CD14-positive monocyte (primary cell): ENCODE measurements at regions not wholly inside any gene's neighbourhood (a gene's known extent, or its start where the extent isn't known, plus 50 kb on each side); places are given as distances from the start of the nearest gene placed in this dataset.

ENCODE experiments used
- DNase-seq, 3 donors: peaks; one replicate each; pipeline ENCODE4 v3.0.0-alpha.2; 2011 to 2022
- H2AFZ ChIP-seq: 2 replicates; pipeline ENCODE4 v1.6.0; 2012; ENCODE audit warnings: mild to moderate bottlenecking, low read depth, low read length, inconsistent platforms; ENCODE audit not compliant: insufficient read depth, poor library complexity, severe bottlenecking
- H3K27ac ChIP-seq, 2 donors: 1 replicate in 1 of 2; 2 replicates in 1 of 2; pipeline ENCODE4 v1.5.1; 2012 to 2013; ENCODE audit warnings: low read length in 2 of 2, control low read depth in 1 of 2, inconsistent platforms in 1 of 2, low read depth in 1 of 2, mild to moderate bottlenecking in 1 of 2
- H3K27me3 ChIP-seq, 2 donors: one replicate each; pipeline versions ENCODE4 v1.6.0 to v1.6.1; 2011 to 2013; ENCODE audit warnings: low read length in 2 of 2; ENCODE audit not compliant: control insufficient read depth in 2 of 2, insufficient read depth in 2 of 2
- H3K36me3 ChIP-seq, 2 donors: replicated peaks in 1 of 2; 1 replicate in 1 of 2; 2 replicates in 1 of 2; pipeline versions ENCODE4 v1.5.1 to v1.6.1; 2012 to 2013; ENCODE audit warnings: low read length in 2 of 2, control low read depth in 1 of 2, inconsistent platforms in 1 of 2, mild to moderate bottlenecking in 1 of 2; ENCODE audit not compliant: insufficient read depth in 2 of 2, control insufficient read depth in 1 of 2
- H3K4me1 ChIP-seq, 2 donors: 1 replicate in 1 of 2; 2 replicates in 1 of 2; pipeline versions ENCODE4 v1.5.1 to v1.6.1; 2012 to 2013; ENCODE audit warnings: low read length in 2 of 2, control low read depth in 1 of 2, inconsistent platforms in 1 of 2, mild to moderate bottlenecking in 1 of 2, moderate library complexity in 1 of 2; ENCODE audit not compliant: insufficient read depth in 2 of 2, control insufficient read depth in 1 of 2
- H3K4me2 ChIP-seq: replicated peaks from 2 replicates; pipeline ENCODE3; 2012; ENCODE audit warnings: low read length, moderate library complexity, mild to moderate bottlenecking; ENCODE audit not compliant: poor library complexity, severe bottlenecking; ENCODE audit errors: extremely low read depth
- H3K4me3 ChIP-seq, 3 experiments: fragments of 200-600 bp in 1 of 3; sonication (generic) in 1 of 3; replicated peaks in 1 of 3; 1 replicate in 2 of 3; 2 replicates in 1 of 3; pipeline ENCODE4 v1.5.1; 2011 to 2013; ENCODE audit warnings: low read length in 3 of 3, mild to moderate bottlenecking in 3 of 3, control low read depth in 2 of 3, low read depth in 2 of 3, inconsistent platforms in 1 of 3, moderate library complexity in 1 of 3
- H3K79me2 ChIP-seq: 2 replicates; pipeline ENCODE4 v1.6.0; 2012; ENCODE audit warnings: mild to moderate bottlenecking, control low read depth, inconsistent platforms, low read length, moderate library complexity; ENCODE audit not compliant: insufficient read depth
- H3K9ac ChIP-seq: 2 replicates; pipeline ENCODE4 v1.6.0; 2017; ENCODE audit warnings: low read length, mild to moderate bottlenecking; ENCODE audit not compliant: insufficient read depth, poor library complexity, severe bottlenecking
- H3K9me3 ChIP-seq, 2 donors: replicated peaks in 1 of 2; 1 replicate in 1 of 2; 2 replicates in 1 of 2; pipeline versions ENCODE4 v1.5.1 to v1.6.1; 2012 to 2013; ENCODE audit warnings: low read length in 2 of 2, control low read depth in 1 of 2; ENCODE audit not compliant: control insufficient read depth in 1 of 2, insufficient read depth in 1 of 2
- H4K20me1 ChIP-seq: 2 replicates; pipeline ENCODE4 v1.6.0; 2012; ENCODE audit warnings: mild to moderate bottlenecking, low read length, control low read depth, moderate library complexity; ENCODE audit not compliant: insufficient read depth
- H3K27ac Mint-ChIP-seq, 7 donors: one replicate each; pipeline ENCODE4 v1.8.0; 2020; ENCODE audit warnings: mild to moderate bottlenecking in 7 of 7, mixed read lengths in 7 of 7, moderate library complexity in 6 of 7, inconsistent platforms in 2 of 7
- H3K27me3 Mint-ChIP-seq, 3 donors: one replicate each; pipeline ENCODE4 v1.8.0; 2021 to 2022; ENCODE audit warnings: low read depth in 3 of 3, mild to moderate bottlenecking in 3 of 3, mixed read lengths in 3 of 3, moderate library complexity in 3 of 3, inconsistent platforms in 1 of 3
- H3K36me3 Mint-ChIP-seq, 2 donors: one replicate each; pipeline ENCODE4 v1.8.0; 2020; ENCODE audit warnings: mixed read lengths in 2 of 2, inconsistent platforms in 1 of 2, mild to moderate bottlenecking in 1 of 2
- H3K4me1 Mint-ChIP-seq: one replicate; pipeline ENCODE4 v1.8.0; 2020; ENCODE audit warnings: mild to moderate bottlenecking, mixed read lengths
- H3K4me3 Mint-ChIP-seq, 2 donors: one replicate each; pipeline ENCODE4 v1.8.0; 2020; ENCODE audit warnings: mild to moderate bottlenecking in 2 of 2, mixed read lengths in 2 of 2, moderate library complexity in 1 of 2
- H3K9me3 Mint-ChIP-seq, 7 donors: one replicate each; pipeline ENCODE4 v1.8.0; 2020 to 2022; ENCODE audit warnings: mixed read lengths in 7 of 7, mild to moderate bottlenecking in 6 of 7, moderate library complexity in 6 of 7, inconsistent platforms in 2 of 7
- CTCF ChIP-seq: fragments of 200-600 bp; IDR thresholded peaks from one replicate; pipeline ENCODE4 v1.8.0; 2022; ENCODE audit warnings: antibody characterized with exemption, mild to moderate bottlenecking
- WGBS: methylation state at CpG from one replicate; pipeline ENCODE4 v1.1.5; 2013; ENCODE audit warnings: missing lambda C conversion rate; ENCODE audit not compliant: insufficient coverage; 5-methylcytosine and 5-hydroxymethylcytosine counted together
- intact Hi-C, 2 donors: fragments of 100-400 bp; cut with micrococcal nuclease; formaldehyde crosslinking; loops; one replicate each; pipeline versions ENCODE4 v1.15.0 to v1.15.1; 2023

DNA sequence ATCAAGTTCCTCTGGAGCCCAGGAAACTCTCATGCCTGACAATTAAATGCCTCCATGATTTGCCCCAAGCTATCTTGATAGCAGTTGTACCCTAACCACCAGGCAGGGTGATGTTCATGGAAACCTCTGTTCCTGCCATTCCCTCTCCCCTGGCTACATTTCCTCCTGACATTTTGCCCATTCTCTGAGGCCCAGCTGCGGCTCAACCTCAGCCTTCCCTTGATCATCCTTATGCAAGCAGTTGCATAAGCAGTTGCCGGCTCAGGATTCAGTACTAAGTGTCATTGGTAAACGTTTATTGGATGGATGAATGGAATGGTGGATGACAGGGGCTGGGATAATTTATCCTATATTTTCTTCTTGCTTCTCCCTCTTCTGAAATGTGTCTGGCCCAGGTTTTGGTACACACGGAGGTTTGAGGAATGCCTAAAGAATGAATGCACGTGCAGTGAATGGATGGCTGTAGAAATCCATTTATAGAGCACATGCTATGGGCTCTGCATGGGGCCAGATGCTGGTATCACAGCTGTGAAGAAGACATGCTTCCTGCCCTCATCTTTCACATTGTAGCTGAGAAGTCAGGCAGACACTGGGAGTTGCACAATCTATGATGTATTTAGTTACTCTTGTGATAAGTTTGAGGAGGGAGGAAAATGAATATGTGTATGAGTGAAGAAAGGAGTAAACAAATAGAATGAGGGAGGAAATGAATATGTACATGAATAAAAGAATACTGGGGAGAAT is 261.8 kb downstream of the FOXD2 start:
- Histone ChIP-seq H3K4me3 (no peak overlapping the region), H3K9me3 (no peaks in the 10 kb centered on the region), H3K79me2 (no peaks in the 10 kb centered on the region), H3K27ac (no peak overlapping the region), H3K36me3 (no peaks in the 10 kb centered on the region), H3K27me3 (no peaks in the 10 kb centered on the region), H3K4me2 (no peak overlapping the region), H3K9ac (no peak overlapping the region), H3K4me1 (no peaks in the 10 kb centered on the region), H4K20me1 (no peaks in the 10 kb centered on the region), H2AFZ (no peak overlapping the region)
- Mint-ChIP-seq H3K27me3 (peaks cover 2% of the 10 kb centered on the region in 3 donors), H3K27ac (no peak overlapping the region), H3K9me3 (no peaks in the 10 kb centered on the region), H3K4me1 (peaks cover 3% of the 10 kb centered on the region), H3K4me3 (no peak overlapping the region), H3K36me3 (no peaks in the 10 kb centered on the region)
- no peak for DNase-seq
- WGBS, result no CpG with 5 or more reads among the region's 5 CpGs
- intact Hi-C loops, result no loop called here
- no peak for TF ChIP-seq CTCF

GRCh38 chr1:47701283-47701682 is 263.4 kb downstream of the FOXD2 start:
- Histone ChIP-seq H2AFZ (no peak overlapping the region), H3K4me1 (no peaks in the 10 kb centered on the region), H4K20me1 (no peaks in the 10 kb centered on the region), H3K9ac (no peak overlapping the region), H3K36me3 (no peaks in the 10 kb centered on the region), H3K4me3 (no peak overlapping the region), H3K79me2 (no peaks in the 10 kb centered on the region), H3K9me3 (no peaks in the 10 kb centered on the region), H3K27me3 (peaks cover 7 to 10% of the 10 kb centered on the region in 2 donors), H3K4me2 (no peak overlapping the region), H3K27ac (no peak overlapping the region)
- Mint-ChIP-seq H3K4me1 (peaks cover 3% of the 10 kb centered on the region), H3K27me3 (peaks cover 11 to 17% (median 12%) of the 10 kb centered on the region in 3 donors), H3K4me3 (no peak overlapping the region), H3K9me3 (no peaks in the 10 kb centered on the region), H3K36me3 (no peaks in the 10 kb centered on the region), H3K27ac (peak overlapping the region in 1 of 7 donors; percentile 60)
- WGBS, result 89% methylated on average over 1 of the region's 2 CpGs
- no peak for TF ChIP-seq CTCF
- no peak for DNase-seq
- intact Hi-C loops, result no loop called here
